Smooth muscle cell (in vitro differentiated cells): ENCODE measurements at regions not wholly inside any gene's neighbourhood (a gene's known extent, or its start where the extent isn't known, plus 50 kb on each side); places are given as distances from the start of the nearest gene placed in this dataset.
"Not testable (repeated sequence)": the region's sequence is repeated elsewhere in the genome, so short reads cannot be mapped to it uniquely, and the experiment has no call there.

Experiments
- DNase-seq: peaks from one replicate; lab custom pipeline; 2025; ENCODE audit not compliant: unreplicated experiment; lab: John Stamatoyannopoulos, UW
- H2AFZ ChIP-seq: fragments of 200-600 bp; sonication (generic); 2 replicates; pipeline ENCODE4 v1.6.0; 2016; ENCODE audit warnings: antibody characterized with exemption, low read depth, mild to moderate bottlenecking
- H3F3A ChIP-seq: fragments of 200-600 bp; sonication (generic); 2 replicates; pipeline ENCODE4 v1.6.0; 2017; ENCODE audit warnings: antibody characterized with exemption, low read depth
- H3K27ac ChIP-seq: fragments of 200-600 bp; sonication (generic); 2 replicates; pipeline ENCODE4 v1.5.1; 2016; ENCODE audit warnings: low read depth, mild to moderate bottlenecking
- H3K27me3 ChIP-seq: fragments of 200-600 bp; sonication (generic); 2 replicates; pipeline ENCODE4 v1.6.1; 2016; ENCODE audit warnings: low read depth, mild to moderate bottlenecking
- H3K36me3 ChIP-seq: fragments of 200-600 bp; sonication (generic); 2 replicates; pipeline ENCODE4 v1.5.1; 2016; ENCODE audit warnings: low read depth
- H3K4me1 ChIP-seq: fragments of 200-600 bp; sonication (generic); 2 replicates; pipeline ENCODE4 v1.5.1; 2016; ENCODE audit warnings: low read depth
- H3K4me2 ChIP-seq: fragments of 200-600 bp; sonication (generic); 2 replicates; pipeline ENCODE4 v1.6.0; 2016; ENCODE audit warnings: mild to moderate bottlenecking
- H3K4me3 ChIP-seq: fragments of 200-600 bp; sonication (generic); 2 replicates; pipeline ENCODE4 v1.5.1; 2016; ENCODE audit warnings: mild to moderate bottlenecking
- H3K79me2 ChIP-seq: fragments of 200-600 bp; sonication (generic); 2 replicates; pipeline ENCODE4 v1.6.0; 2016; ENCODE audit warnings: low read depth, mild to moderate bottlenecking
- H3K9ac ChIP-seq: fragments of 200-600 bp; sonication (generic); 2 replicates; pipeline ENCODE4 v1.6.0; 2016; ENCODE audit warnings: low read depth
- H3K9me3 ChIP-seq: fragments of 200-600 bp; sonication (generic); replicated peaks from 2 replicates; pipeline ENCODE4 v1.5.1; 2016; ENCODE audit warnings: low read depth
- H4K20me1 ChIP-seq: fragments of 200-600 bp; sonication (generic); 2 replicates; pipeline ENCODE4 v1.6.0; 2016; ENCODE audit warnings: low read depth
- CTCF ChIP-seq: fragments of 200-600 bp; sonication (generic); IDR thresholded peaks from 2 replicates; pipeline ENCODE4 v1.5.1; 2017; ENCODE audit warnings: borderline replicate concordance, mild to moderate bottlenecking, antibody characterized with exemption; ENCODE audit not compliant: insufficient read depth, poor library complexity, severe bottlenecking
- WGBS: methylation state at CpG from one replicate; pipeline ENCODE4 v1.1.7; 2016; ENCODE audit warnings: low lambda C conversion rate; 5-methylcytosine and 5-hydroxymethylcytosine counted together

DNA sequence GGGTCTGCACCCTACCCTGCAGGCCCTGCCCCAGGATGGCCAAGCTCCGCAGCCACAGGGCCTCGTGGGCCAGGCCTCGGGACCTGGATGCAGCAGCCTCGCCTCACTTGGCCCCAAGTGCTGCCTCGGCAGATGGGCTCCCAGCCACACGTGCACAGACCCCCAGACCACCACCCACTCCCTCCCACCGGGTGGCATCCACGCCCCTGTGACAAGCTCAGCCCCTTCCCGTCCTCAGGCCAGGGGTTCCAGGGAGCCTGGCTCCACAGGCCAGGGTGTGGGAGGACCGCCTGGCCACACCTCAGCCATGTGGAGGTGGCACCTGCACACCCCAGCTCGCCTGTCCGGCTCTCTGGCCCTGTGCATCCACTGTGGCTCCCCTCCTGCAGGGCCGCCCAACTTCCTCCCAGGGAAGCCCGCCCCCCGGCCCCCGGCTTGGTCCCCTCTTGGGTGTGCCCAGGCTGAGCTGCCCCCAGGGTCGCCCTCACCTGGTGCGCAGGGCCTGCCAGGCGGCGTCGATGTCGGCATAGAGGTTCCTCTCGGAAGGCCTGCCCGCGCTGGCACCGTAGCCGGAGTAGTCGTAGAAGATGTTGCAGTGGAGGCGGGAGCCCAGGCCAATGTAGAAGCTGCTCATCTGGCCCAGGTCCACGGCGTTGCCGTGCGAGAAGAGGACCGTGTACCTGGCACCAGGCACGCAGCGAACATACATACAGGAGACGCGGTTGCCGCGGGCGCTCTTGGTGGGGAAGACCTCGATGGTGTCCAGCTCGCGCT is 127.4 kb upstream of the VPREB1 start:
- H3K9me3 ChIP-seq, H3K4me2 ChIP-seq, DNase-seq, H3K27ac ChIP-seq, H4K20me1 ChIP-seq, H3K4me1 ChIP-seq, H3K36me3 ChIP-seq, H3K4me3 ChIP-seq, H2AFZ ChIP-seq, H3K79me2 ChIP-seq, H3K9ac ChIP-seq, H3F3A ChIP-seq: not testable (repeated sequence)
- WGBS = 91% methylated on average over 29 of the region's 44 CpGs
- peaks cover 20% of the 10 kb centered on the region for H3K27me3 ChIP-seq

- H3K9me3 ChIP-seq = no peaks in the 10 kb centered on the region
- DNase-seq = no peak
- no peaks in the 10 kb centered on the region for H3K27me3 ChIP-seq
- H3K9ac ChIP-seq = no peak overlapping the region
- no peaks in the 10 kb centered on the region for H3K36me3 ChIP-seq
- H3K4me1 ChIP-seq = no peaks in the 10 kb centered on the region
- no peaks in the 10 kb centered on the region for H4K20me1 ChIP-seq
- H3K79me2 ChIP-seq = no peaks in the 10 kb centered on the region
- no peaks in the 10 kb centered on the region for H3F3A ChIP-seq
- no peak for TF ChIP-seq CTCF
- no peak overlapping the region for H2AFZ ChIP-seq
- H3K4me3 ChIP-seq = no peak overlapping the region
- no peak overlapping the region for H3K27ac ChIP-seq
- H3K4me2 ChIP-seq = no peak overlapping the region
These were observed 130.9 kb upstream of the VPREB1 start for GRCh38 chr22:22113701-22114100.

GRCh38 chr22:22112533-22113294 is 130.1 kb upstream of the TOP3B start:
- H3K36me3 ChIP-seq = no peaks in the 10 kb centered on the region
- no peak overlapping the region for H3K27ac ChIP-seq
- H3F3A ChIP-seq = no peaks in the 10 kb centered on the region
- no peaks in the 10 kb centered on the region for H3K27me3 ChIP-seq
- H3K4me2 ChIP-seq = no peak overlapping the region
- TF ChIP-seq CTCF = no peak
- H2AFZ ChIP-seq = no peak overlapping the region
- no peaks in the 10 kb centered on the region for H3K4me1 ChIP-seq
- no peaks in the 10 kb centered on the region for H4K20me1 ChIP-seq
- no peak for DNase-seq
- H3K9ac ChIP-seq = no peak overlapping the region
- 84% methylated on average over 4 of the region's 4 CpGs for WGBS
- no peaks in the 10 kb centered on the region for H3K9me3 ChIP-seq
- H3K79me2 ChIP-seq = no peaks in the 10 kb centered on the region
- H3K4me3 ChIP-seq = no peak overlapping the region

DNA sequence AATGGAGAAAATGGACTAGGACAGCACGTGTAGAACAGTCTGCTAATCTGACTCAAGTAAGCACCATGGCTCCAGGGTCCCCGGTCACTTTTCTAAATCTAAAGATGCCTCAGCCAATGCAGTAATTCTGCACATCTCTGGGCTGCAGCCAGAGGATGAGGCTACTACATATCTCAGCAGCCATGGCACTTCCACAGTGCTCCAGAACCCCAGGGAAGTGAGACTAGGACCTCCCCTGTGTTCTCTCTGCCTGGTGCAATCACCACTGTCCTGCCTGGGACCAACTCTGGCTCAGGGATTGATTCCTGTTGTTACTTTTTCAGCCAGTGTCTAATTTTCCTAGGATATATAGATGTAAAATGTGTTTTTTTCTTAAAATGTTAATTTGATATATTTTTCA is 129.4 kb upstream of the TOP3B start:
- no peaks in the 10 kb centered on the region for H3K27me3 ChIP-seq
- TF ChIP-seq CTCF = no peak
- H3K79me2 ChIP-seq = no peaks in the 10 kb centered on the region
- H3K9me3 ChIP-seq = no peaks in the 10 kb centered on the region
- no peak overlapping the region for H3K9ac ChIP-seq
- whole genome bisulfite sequencing = 76% methylated on average over 2 of the region's 2 CpGs
- H3K4me2 ChIP-seq = no peak overlapping the region
- no peaks in the 10 kb centered on the region for H3K36me3 ChIP-seq
- no peaks in the 10 kb centered on the region for H3K4me1 ChIP-seq
- H2AFZ ChIP-seq = no peak overlapping the region
- H4K20me1 ChIP-seq = no peaks in the 10 kb centered on the region
- H3K4me3 ChIP-seq = no peak overlapping the region
- no peaks in the 10 kb centered on the region for H3F3A ChIP-seq
- no peak for DNase-seq
- no peak overlapping the region for H3K27ac ChIP-seq
